Natural killer cell treated with Interleukin-12 subunit alpha and Interleukin-12 subunit beta and Interleukin-15 and Interleukin-18, amount 100 ng/mL, for 72 hours (primary cell): ENCODE measurements at regions not wholly inside any gene's neighbourhood (a gene's known extent, or its start where the extent isn't known, plus 50 kb on each side); places are given as distances from the start of the nearest gene placed in this dataset.
"Not testable (repeated sequence)": the region's sequence is repeated elsewhere in the genome, so short reads cannot be mapped to it uniquely, and the experiment has no call there.

Source experiments
- ATAC-seq, 2 donors: fragments of 150-1000 bp; cut with Tn5 transposase in 1 of 2; sonication (Bioruptor Pico), chemical (Tn5 transposase) in 1 of 2; 2 replicates each; pipeline ENCODE4 v1.10.0; 2021
- DNase-seq: peaks from one replicate; pipeline ENCODE4 v3.0.0; 2022; ENCODE audit warnings: low spot score
- H3K27ac Mint-ChIP-seq, 2 donors: 1 replicate in 1 of 2; 2 replicates in 1 of 2; pipeline ENCODE4 v1.8.0; 2022; ENCODE audit warnings: mixed read lengths in 2 of 2, mild to moderate bottlenecking in 1 of 2, moderate library complexity in 1 of 2
- H3K27me3 Mint-ChIP-seq, 2 donors: 1 replicate in 1 of 2; 2 replicates in 1 of 2; pipeline ENCODE4 v1.8.0; 2022; ENCODE audit warnings: mixed read lengths in 2 of 2
- H3K36me3 Mint-ChIP-seq: one replicate; pipeline ENCODE4 v1.8.0; 2022; ENCODE audit warnings: mixed read lengths
- H3K4me1 Mint-ChIP-seq, 2 donors: 1 replicate in 1 of 2; 2 replicates in 1 of 2; pipeline ENCODE4 v1.8.0; 2022; ENCODE audit warnings: low read depth in 2 of 2, mixed read lengths in 2 of 2, mild to moderate bottlenecking in 1 of 2
- H3K4me3 Mint-ChIP-seq: one replicate; pipeline ENCODE4 v1.8.0; 2022; ENCODE audit warnings: mixed read lengths
- H3K9me3 Mint-ChIP-seq: 2 replicates; pipeline ENCODE4 v1.8.0; 2022; ENCODE audit warnings: mixed read lengths

DNA sequence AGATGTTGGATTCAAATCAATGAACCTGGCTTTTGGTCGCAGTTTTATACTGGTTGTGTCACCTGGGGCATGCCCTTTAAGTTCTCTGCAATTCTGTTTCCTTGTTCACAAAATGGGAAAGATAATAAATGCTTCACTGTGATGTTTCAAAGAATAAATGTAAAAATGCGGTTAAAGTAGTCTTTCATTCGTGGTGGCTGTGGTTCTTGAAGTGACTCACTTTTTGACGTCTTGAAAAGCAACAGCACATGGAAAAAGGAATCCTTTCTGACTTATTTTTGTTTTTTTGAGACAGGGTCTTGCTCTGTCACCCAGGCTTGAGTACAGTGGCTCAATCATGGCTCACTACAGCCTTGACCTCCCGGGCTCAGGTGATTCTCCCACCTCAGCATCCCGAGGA lies 88.4 kb upstream of the SLIT3 start:
- Mint-ChIP-seq H3K4me3 (no peak overlapping the region), H3K27me3 (peaks cover 6 to 11% of the 10 kb centered on the region in 2 donors)
- no peak for ATAC-seq

GRCh38 chr5:169385636-169386035 lies 84.7 kb upstream of the SLIT3 start:
- Mint-ChIP-seq H3K27me3 (peaks cover 0 to 6% of the 10 kb centered on the region in 2 donors), H3K9me3 (no peaks in the 10 kb centered on the region)

More for the DNA sequence above, 88.4 kb upstream of the SLIT3 start:
- Mint-ChIP-seq H3K27ac (no peak overlapping the region), H3K36me3 (no peaks in the 10 kb centered on the region), H3K4me1 (no peaks in the 10 kb centered on the region), H3K9me3 (no peaks in the 10 kb centered on the region)
- DNase-seq: no peak

GRCh38 chr5:169384661-169385060 lies 83.7 kb upstream of the SLIT3 start:
- Mint-ChIP-seq H3K27me3 (peaks cover 0 to 3% of the 10 kb centered on the region in 2 donors), H3K36me3 (no peaks in the 10 kb centered on the region), H3K9me3 (no peaks in the 10 kb centered on the region), H3K4me1 (no peaks in the 10 kb centered on the region), H3K4me3 (no peak overlapping the region), H3K27ac (no peak overlapping the region)
- ATAC-seq (no peak), DNase-seq (no peak)

More at GRCh38 chr5:169385636-169386035, 84.7 kb upstream of the SLIT3 start:
- Mint-ChIP-seq H3K27ac (no peak overlapping the region), H3K36me3 (no peaks in the 10 kb centered on the region), H3K4me3 (no peak overlapping the region), H3K4me1 (no peaks in the 10 kb centered on the region)
- no peak for DNase-seq
- no peak for ATAC-seq

DNA sequence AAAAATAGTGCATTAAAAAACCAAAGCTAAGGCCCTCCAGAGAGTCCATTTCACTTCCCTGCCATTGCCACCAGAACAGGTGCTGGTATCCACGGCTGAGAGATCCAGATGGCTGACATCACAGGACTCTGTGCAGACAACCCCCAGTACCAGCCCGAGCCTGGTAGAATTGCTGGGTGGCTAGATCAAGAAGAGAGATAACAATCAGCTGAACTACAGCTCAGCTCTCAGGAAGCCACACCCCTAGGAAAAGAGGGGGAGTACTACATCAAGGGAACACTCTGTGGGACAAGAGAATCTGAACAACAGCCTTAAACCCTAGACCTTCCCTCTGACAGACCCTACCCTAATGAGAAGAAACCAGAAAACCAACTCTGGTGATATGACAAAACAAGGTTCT lies 73.8 kb upstream of the SLIT3 start:
- peaks cover 2 to 13% of the 10 kb centered on the region in 2 donors for H3K27me3 Mint-ChIP-seq
- no peak overlapping the region for H3K4me3 Mint-ChIP-seq
- H3K36me3 Mint-ChIP-seq: no peaks in the 10 kb centered on the region
- peaks cover 3% of the 10 kb centered on the region for H3K9me3 Mint-ChIP-seq
- no peaks in the 10 kb centered on the region for H3K4me1 Mint-ChIP-seq
- DNase-seq: no peak
- H3K27ac Mint-ChIP-seq: no peak overlapping the region
- ATAC-seq: no peak

- no peaks in the 10 kb centered on the region for H3K4me1 Mint-ChIP-seq
- no peaks in the 10 kb centered on the region for H3K36me3 Mint-ChIP-seq
- ATAC-seq: no peak
- H3K9me3 Mint-ChIP-seq: peaks cover 5% of the 10 kb centered on the region
- H3K27ac Mint-ChIP-seq: no peak overlapping the region
- no peak for DNase-seq
- peaks cover 2 to 20% of the 10 kb centered on the region in 2 donors for H3K27me3 Mint-ChIP-seq
- H3K4me3 Mint-ChIP-seq: no peak overlapping the region
Measured at GRCh38 chr5:169374111-169374510, 73.2 kb upstream of the SLIT3 start.

GRCh38 chr5:169371801-169372200 lies 70.9 kb upstream of the SLIT3 start:
- H3K27ac Mint-ChIP-seq, H3K36me3 Mint-ChIP-seq, H3K4me3 Mint-ChIP-seq, DNase-seq, H3K4me1 Mint-ChIP-seq, H3K9me3 Mint-ChIP-seq, ATAC-seq: not testable (repeated sequence)
- H3K27me3 Mint-ChIP-seq: peaks cover 3 to 24% of the 10 kb centered on the region in 2 donors

- Mint-ChIP-seq H3K9me3 (peaks cover 10% of the 10 kb centered on the region), H3K36me3 (no peaks in the 10 kb centered on the region), H3K4me3 (no peak overlapping the region), H3K27me3 (peaks cover 11 to 28% of the 10 kb centered on the region in 2 donors), H3K4me1 (no peaks in the 10 kb centered on the region), H3K27ac (no peak overlapping the region)
- DNase-seq (no peak), ATAC-seq (no peak)
Measured at GRCh38 chr5:169369130-169369529, 68.2 kb upstream of the SLIT3 start.

GRCh38 chr5:169367861-169368260 lies 66.9 kb upstream of the SLIT3 start:
- DNase-seq: no peak
- Mint-ChIP-seq H3K36me3 (no peaks in the 10 kb centered on the region), H3K27me3 (peaks cover 11 to 28% of the 10 kb centered on the region in 2 donors), H3K27ac (no peak overlapping the region), H3K9me3 (peaks cover 10% of the 10 kb centered on the region), H3K4me3 (no peak overlapping the region), H3K4me1 (no peaks in the 10 kb centered on the region)
- ATAC-seq: no peak

GRCh38 chr5:169357291-169357690 lies 56.4 kb upstream of the SLIT3 start:
- ATAC-seq: no peak

DNA sequence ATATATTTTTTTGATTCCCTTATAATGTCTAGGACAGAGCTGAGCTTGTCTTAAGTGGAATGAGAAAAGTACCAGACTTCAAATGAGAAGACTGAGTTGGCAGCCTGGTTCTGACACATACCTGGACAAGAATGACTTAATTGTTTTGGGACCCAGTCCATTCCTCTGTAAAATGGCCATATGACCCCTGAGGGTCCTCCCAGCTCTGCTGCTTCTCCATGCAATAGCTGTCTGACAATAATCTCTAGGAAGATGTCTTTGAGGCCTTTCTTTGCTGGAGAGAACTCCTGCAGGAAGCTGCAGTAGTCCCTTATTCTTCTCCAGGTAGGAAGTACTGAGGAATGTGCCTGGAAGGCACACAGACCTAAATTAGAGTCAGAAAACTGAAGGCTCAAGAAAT lies 55.9 kb upstream of the SLIT3 start:
- DNase-seq (no peak), ATAC-seq (no peak)
- Mint-ChIP-seq H3K36me3 (no peaks in the 10 kb centered on the region), H3K9me3 (no peaks in the 10 kb centered on the region), H3K27me3 (peaks cover 6 to 44% of the 10 kb centered on the region in 2 donors), H3K27ac (no peak overlapping the region), H3K4me3 (no peak overlapping the region), H3K4me1 (no peaks in the 10 kb centered on the region)

More at GRCh38 chr5:169357291-169357690, 56.4 kb upstream of the SLIT3 start:
- H3K4me1 Mint-ChIP-seq: no peaks in the 10 kb centered on the region
- peaks cover 6 to 44% of the 10 kb centered on the region in 2 donors for H3K27me3 Mint-ChIP-seq
- H3K27ac Mint-ChIP-seq: no peak overlapping the region
- no peak for DNase-seq
- no peaks in the 10 kb centered on the region for H3K36me3 Mint-ChIP-seq
- no peak overlapping the region for H3K4me3 Mint-ChIP-seq
- H3K9me3 Mint-ChIP-seq: no peaks in the 10 kb centered on the region

GRCh38 chr5:169356181-169356580 lies 55.2 kb upstream of the SLIT3 start:
- no peak overlapping the region for H3K27ac Mint-ChIP-seq
- no peaks in the 10 kb centered on the region for H3K9me3 Mint-ChIP-seq
- peaks cover 6 to 44% of the 10 kb centered on the region in 2 donors for H3K27me3 Mint-ChIP-seq
- DNase-seq (no peak), ATAC-seq (no peak)
- no peaks in the 10 kb centered on the region for H3K36me3 Mint-ChIP-seq
- H3K4me3 Mint-ChIP-seq: no peak overlapping the region
- H3K4me1 Mint-ChIP-seq: no peaks in the 10 kb centered on the region

DNA sequence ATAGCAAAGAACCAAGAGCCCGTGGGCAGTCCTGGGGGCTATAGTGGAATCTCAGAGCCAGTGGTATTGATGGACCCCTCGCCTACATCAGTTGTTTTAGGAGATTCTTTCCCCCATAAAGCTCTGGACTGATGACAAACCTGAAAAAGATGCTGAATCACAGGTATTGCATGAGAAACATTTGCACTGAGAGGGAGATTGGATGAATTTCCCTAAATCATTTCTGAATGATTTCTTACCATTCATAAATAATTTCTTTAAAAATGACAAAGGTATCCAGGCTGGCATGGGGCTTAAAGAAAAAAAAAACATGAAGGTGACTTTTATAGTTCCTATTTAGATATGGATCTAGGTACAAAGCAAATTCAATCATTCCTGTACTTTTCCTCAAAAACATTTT lies 54.0 kb upstream of the SLIT3 start:
- no peak for ATAC-seq
- Mint-ChIP-seq H3K4me3 (no peak overlapping the region), H3K36me3 (no peaks in the 10 kb centered on the region), H3K9me3 (no peaks in the 10 kb centered on the region), H3K27me3 (peaks cover 4 to 42% of the 10 kb centered on the region in 2 donors), H3K4me1 (no peaks in the 10 kb centered on the region), H3K27ac (no peak overlapping the region)
- no peak for DNase-seq

DNA sequence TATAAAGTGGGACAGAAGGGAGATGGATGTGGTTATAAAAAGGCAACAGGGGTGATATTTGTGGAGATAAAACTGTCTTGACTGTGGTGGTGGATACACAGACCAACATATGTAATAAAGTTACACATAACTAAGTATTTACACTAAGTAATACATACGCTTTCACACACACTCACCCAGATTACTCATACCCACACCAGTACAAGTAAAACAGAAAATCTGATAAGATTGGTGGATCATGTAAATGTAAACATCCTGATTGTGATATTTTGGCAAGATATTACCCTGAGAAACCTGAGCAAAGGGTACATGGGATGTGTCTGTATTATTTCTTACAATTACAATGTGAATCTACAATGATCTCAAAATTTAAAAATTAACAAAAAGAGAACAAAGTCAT lies 53.3 kb upstream of the SLIT3 start:
- Mint-ChIP-seq H3K4me3 (no peak overlapping the region), H3K4me1 (no peaks in the 10 kb centered on the region), H3K27me3 (peaks cover 3 to 42% of the 10 kb centered on the region in 2 donors), H3K9me3 (no peaks in the 10 kb centered on the region), H3K27ac (no peak overlapping the region), H3K36me3 (no peaks in the 10 kb centered on the region)
- DNase-seq (no peak), ATAC-seq (no peak)

GRCh38 chr5:169352901-169353300 lies 52.0 kb upstream of the SLIT3 start:
- Mint-ChIP-seq H3K36me3 (no peaks in the 10 kb centered on the region), H3K4me3 (no peak overlapping the region)
- no peak for ATAC-seq

GRCh38 chr5:169351721-169352120 lies 50.8 kb upstream of the SLIT3 start:
- Mint-ChIP-seq H3K27me3 (peaks cover 3 to 34% of the 10 kb centered on the region in 2 donors), H3K27ac (no peak overlapping the region), H3K4me3 (no peak overlapping the region), H3K9me3 (no peaks in the 10 kb centered on the region), H3K4me1 (no peaks in the 10 kb centered on the region), H3K36me3 (no peaks in the 10 kb centered on the region)
- DNase-seq (no peak), ATAC-seq (no peak)

More at GRCh38 chr5:169352901-169353300, 52.0 kb upstream of the SLIT3 start:
- Mint-ChIP-seq H3K9me3 (no peaks in the 10 kb centered on the region), H3K4me1 (no peaks in the 10 kb centered on the region), H3K27me3 (peaks cover 3 to 34% of the 10 kb centered on the region in 2 donors), H3K27ac (no peak overlapping the region)
- DNase-seq: no peak
